IMR-90 (cell line): ENCODE measurements at regions not wholly inside any gene's neighbourhood (a gene's known extent, or its start where the extent isn't known, plus 50 kb on each side); places are given as distances from the start of the nearest gene placed in this dataset.

ENCODE experiments used
- ATAC-seq: fragments of 200-7000 bp; cut with Tn5 transposase; 2 replicates; pipeline ENCODE4 v1.9.1; 2020; ENCODE audit warnings: low read depth, mild to moderate bottlenecking, moderate library complexity
- BruUV-seq: library from RNA; stranded (reverse); fragments of 400-500 nt; replicated peaks from 2 replicates; lab custom pipeline; 2021; lab: Mats Ljungman, UMichigan
- CTCF ChIA-PET: fragments of 300-600 bp; formaldehyde crosslinking; extraction: SDS; loops from one replicate; lab custom pipeline; 2021; ENCODE audit warnings: antibody characterized with exemption; lab: Yijun Ruan, JAX
- POLR2A ChIA-PET: fragments of 300-600 bp; sonication (Branson Sonifier 250); formaldehyde crosslinking; loops from one replicate; lab custom pipeline; 2022; ENCODE audit warnings: antibody characterized with exemption; ENCODE audit not compliant: unreplicated experiment; lab: Charles Lee
- DNase-seq: peaks from one replicate; pipeline ENCODE4 v3.0.0; 2013
- H2AFZ ChIP-seq: replicated peaks from 2 replicates; pipeline ENCODE3; 2013; ENCODE audit warnings: low read length, mild to moderate bottlenecking; ENCODE audit not compliant: poor library complexity
- H2AK5ac ChIP-seq: 2 replicates; pipeline ENCODE4 v1.6.1; 2013; ENCODE audit warnings: low read depth, low read length, inconsistent platforms
- H2AK9ac ChIP-seq: replicated peaks from 2 replicates; pipeline ENCODE3; 2013; ENCODE audit warnings: mild to moderate bottlenecking, low read depth, low read length, moderate library complexity; ENCODE audit not compliant: poor library complexity
- H2BK120ac ChIP-seq: 2 replicates; pipeline ENCODE4 v1.6.1; 2013; ENCODE audit warnings: low read depth, low read length, inconsistent platforms
- H2BK15ac ChIP-seq: 3 replicates; pipeline ENCODE4 v1.6.1; 2013; ENCODE audit warnings: low read depth, low read length, inconsistent platforms
- H2BK20ac ChIP-seq: 2 replicates; pipeline ENCODE4 v1.6.1; 2013; ENCODE audit warnings: low read depth, mild to moderate bottlenecking, inconsistent platforms, low read length, moderate library complexity
- H2BK5ac ChIP-seq: 2 replicates; pipeline ENCODE4 v1.6.1; 2013; ENCODE audit warnings: mild to moderate bottlenecking, low read depth, low read length, inconsistent platforms; ENCODE audit not compliant: poor library complexity, severe bottlenecking
- H3K14ac ChIP-seq: replicated peaks from 2 replicates; pipeline ENCODE4 v1.6.1; 2013; ENCODE audit warnings: low read depth, low read length, inconsistent platforms
- H3K18ac ChIP-seq: 2 replicates; pipeline ENCODE4 v1.6.1; 2013; ENCODE audit warnings: low read depth, low read length, control low read depth
- H3K23ac ChIP-seq: 2 replicates; pipeline ENCODE4 v1.6.1; 2013; ENCODE audit warnings: low read depth, low read length, inconsistent platforms
- H3K27ac ChIP-seq: 2 replicates; pipeline ENCODE4 v1.5.1; 2013; ENCODE audit warnings: mild to moderate bottlenecking, control low read depth, low read length; ENCODE audit not compliant: insufficient read depth
- H3K27me3 ChIP-seq: 2 replicates; pipeline ENCODE4 v1.6.1; 2013; ENCODE audit warnings: low read length; ENCODE audit not compliant: control insufficient read depth, insufficient read depth
- H3K36me3 ChIP-seq: 2 replicates; pipeline ENCODE4 v1.6.1; 2013; ENCODE audit warnings: low read length, mixed read lengths; ENCODE audit not compliant: control insufficient read depth, insufficient read depth
- H3K4ac ChIP-seq: 2 replicates; pipeline ENCODE4 v1.6.1; 2013; ENCODE audit warnings: low read depth, low read length, inconsistent platforms
- H3K4me1 ChIP-seq: 2 replicates; pipeline ENCODE4 v1.6.1; 2013; ENCODE audit warnings: low read length, mixed read lengths; ENCODE audit not compliant: control insufficient read depth, insufficient read depth
- H3K4me2 ChIP-seq: 2 replicates; pipeline ENCODE4 v1.6.1; 2013; ENCODE audit warnings: low read depth, mild to moderate bottlenecking, control low read depth, low read length, moderate library complexity
- H3K4me3 ChIP-seq: 2 replicates; pipeline ENCODE4 v1.5.1; 2013; ENCODE audit warnings: low read depth, mild to moderate bottlenecking, control low read depth, low read length, moderate library complexity; ENCODE audit not compliant: insufficient read depth
- H3K56ac ChIP-seq: 2 replicates; pipeline ENCODE4 v1.6.1; 2013; ENCODE audit warnings: low read length, inconsistent platforms; ENCODE audit not compliant: insufficient read depth; ENCODE audit errors: extremely low read depth
- H3K79me1 ChIP-seq, 2 experiments: 2 replicates each; pipeline ENCODE4 v1.6.1; 2013; ENCODE audit warnings: low read length in 2 of 2, inconsistent platforms in 1 of 2, low read depth in 1 of 2
- H3K9ac ChIP-seq: 2 replicates; pipeline ENCODE4 v1.6.1; 2013; ENCODE audit warnings: low read depth, low read length, control low read depth
- H3K9me1 ChIP-seq: 2 replicates; pipeline ENCODE4 v1.6.1; 2013; ENCODE audit warnings: low read length, inconsistent platforms; ENCODE audit not compliant: insufficient read depth
- H3K9me3 ChIP-seq: 2 replicates; pipeline ENCODE4 v1.6.1; 2013; ENCODE audit warnings: low read length; ENCODE audit not compliant: control insufficient read depth, insufficient read depth
- H4K20me1 ChIP-seq: 2 replicates; pipeline ENCODE4 v1.6.1; 2013; ENCODE audit warnings: low read length, inconsistent platforms; ENCODE audit not compliant: insufficient read depth
- H4K5ac ChIP-seq: 2 replicates; pipeline ENCODE4 v1.6.1; 2013; ENCODE audit warnings: mild to moderate bottlenecking, low read depth, low read length, control low read depth
- H4K8ac ChIP-seq, 2 experiments: 2 replicates each; pipeline ENCODE4 v1.6.1; 2013; ENCODE audit warnings: low read depth in 2 of 2, low read length in 2 of 2, control low read depth in 1 of 2, inconsistent platforms in 1 of 2
- H4K91ac ChIP-seq: 2 replicates; pipeline ENCODE4 v1.6.1; 2013; ENCODE audit warnings: low read depth, low read length, inconsistent platforms; ENCODE audit not compliant: insufficient read depth
- BHLHE40 ChIP-seq: fragments of 150-350 bp; IDR thresholded peaks from 2 replicates; pipeline ENCODE4 v1.6.1; 2016; ENCODE audit warnings: mild to moderate bottlenecking, low read depth, low read length
- RCOR1 ChIP-seq: IDR thresholded peaks from 2 replicates; pipeline ENCODE4 v1.6.1; 2012; ENCODE audit warnings: mild to moderate bottlenecking, low read length, improper control_type of control experiment; ENCODE audit not compliant: insufficient replicate concordance
- dilution Hi-C: fragments of 300-500 bp; cut with HindIII; formaldehyde crosslinking; loops from one replicate; pipeline ENCODE4 v1.14.3; 2018; ENCODE audit warnings: low sequenced_read_pairs; ENCODE audit not compliant: unreplicated experiment
- in situ Hi-C: fragments of 300-500 bp; cut with MboI; formaldehyde crosslinking; loops from 3 replicates; pipeline ENCODE4 v1.14.3; 2019; ENCODE audit warnings: low sequenced_read_pairs, inconsistent platforms, mixed read lengths
- intact Hi-C: fragments of 100-400 bp; cut with micrococcal nuclease; formaldehyde crosslinking; loops from 2 replicates; pipeline ENCODE4 v1.10.0; 2022
- TF ChIP-seq, protein P1 (sequence below): fragments of 150-350 bp; IDR thresholded peaks from 2 replicates; pipeline ENCODE4 v1.6.1; 2016; ENCODE audit warnings: low read depth, mild to moderate bottlenecking, low read length, moderate library complexity, borderline replicate concordance

DNA sequence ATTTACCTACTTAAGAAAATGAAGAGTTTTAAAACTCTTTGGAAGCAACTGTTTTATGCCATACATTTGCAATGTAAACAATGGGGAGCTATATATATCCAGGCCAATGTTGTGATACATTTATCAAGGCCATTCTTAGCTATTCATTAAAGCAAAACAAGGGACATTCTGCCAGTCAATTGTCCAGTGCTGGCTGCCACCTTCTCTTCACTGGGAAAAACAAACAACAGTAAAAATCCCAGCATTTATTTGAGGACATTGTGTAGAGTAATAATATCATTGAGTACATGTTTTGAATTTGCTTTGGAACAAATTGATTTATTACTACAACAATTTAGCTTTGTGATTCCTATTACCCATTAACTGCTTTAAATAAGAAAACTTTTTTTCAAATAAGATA, 1107.4 kb downstream of the DTWD2 start:
- no peaks in the 10 kb centered on the region for H3K9me3 ChIP-seq
- H2BK120ac ChIP-seq: no peak overlapping the region
- no peak overlapping the region for H2BK20ac ChIP-seq
- H4K91ac ChIP-seq: no peak overlapping the region
- H3K4me1 ChIP-seq: no peaks in the 10 kb centered on the region
- no peak overlapping the region for H3K23ac ChIP-seq
- no peak overlapping the region for H3K4ac ChIP-seq
- H4K8ac ChIP-seq: no peak overlapping the region
- ATAC-seq (no peak), DNase-seq (no peak)
- H4K20me1 ChIP-seq: no peaks in the 10 kb centered on the region
- no peak overlapping the region for H3K27ac ChIP-seq
- no peaks in the 10 kb centered on the region for H3K9me1 ChIP-seq
- H2AK5ac ChIP-seq: no peak overlapping the region
- H2BK15ac ChIP-seq: no peak overlapping the region
- H3K27me3 ChIP-seq: no peaks in the 10 kb centered on the region
- H2BK5ac ChIP-seq: no peak overlapping the region
- in situ Hi-C loops (no loop called here), intact Hi-C loops (no loop called here), dilution Hi-C loops (no loop called here)
- ChIA-PET POLR2A (no interaction called here), CTCF (no interaction called here)
- H2AFZ ChIP-seq: no peak overlapping the region
- H3K4me2 ChIP-seq: no peak overlapping the region
- no peak overlapping the region for H4K5ac ChIP-seq
- no TSS peak for BruUV-seq
- TF ChIP-seq RCOR1: no peak
- TF ChIP-seq, protein P1, sequence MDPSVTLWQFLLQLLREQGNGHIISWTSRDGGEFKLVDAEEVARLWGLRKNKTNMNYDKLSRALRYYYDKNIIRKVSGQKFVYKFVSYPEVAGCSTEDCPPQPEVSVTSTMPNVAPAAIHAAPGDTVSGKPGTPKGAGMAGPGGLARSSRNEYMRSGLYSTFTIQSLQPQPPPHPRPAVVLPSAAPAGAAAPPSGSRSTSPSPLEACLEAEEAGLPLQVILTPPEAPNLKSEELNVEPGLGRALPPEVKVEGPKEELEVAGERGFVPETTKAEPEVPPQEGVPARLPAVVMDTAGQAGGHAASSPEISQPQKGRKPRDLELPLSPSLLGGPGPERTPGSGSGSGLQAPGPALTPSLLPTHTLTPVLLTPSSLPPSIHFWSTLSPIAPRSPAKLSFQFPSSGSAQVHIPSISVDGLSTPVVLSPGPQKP: no peak
- no peak for TF ChIP-seq BHLHE40
- no peak overlapping the region for H2AK9ac ChIP-seq
- H3K9ac ChIP-seq: no peak overlapping the region
- no peak overlapping the region for H3K4me3 ChIP-seq
- no peak overlapping the region for H3K14ac ChIP-seq
- no peaks in the 10 kb centered on the region for H3K79me1 ChIP-seq
- no peak overlapping the region for H3K56ac ChIP-seq
- H3K36me3 ChIP-seq: no peaks in the 10 kb centered on the region
- no peak overlapping the region for H3K18ac ChIP-seq
